ENCODE measurements at regions not wholly inside any gene's neighbourhood (a gene's known extent, or its start where the extent isn't known, plus 50 kb on each side); places are given as distances from the start of the nearest gene placed in this dataset.
"Not testable (repeated sequence)": the region's sequence is repeated elsewhere in the genome, so short reads cannot be mapped to it uniquely, and the experiment has no call there.

GRCh38 chr6:158894193-158894592 lies 75.0 kb upstream of the EZR start:
- H3K36me3 ChIP-seq = no peaks in the 10 kb centered on the region
- no peaks in the 10 kb centered on the region for H3K27me3 ChIP-seq
- H3K4me3 ChIP-seq = no peak overlapping the region
- H3K27ac ChIP-seq = no peak overlapping the region
- DNase-seq (ENCODE audit: low spot score) = no peak
- H3K9me3 ChIP-seq = no peaks in the 10 kb centered on the region
- H3K4me1 ChIP-seq = no peaks in the 10 kb centered on the region
- no peak for TF ChIP-seq CTCF (IDR thresholded peaks at IDR 0.05)

- Histone ChIP-seq H3K4me1 (no peaks in the 10 kb centered on the region), H3K4me3 (no peak overlapping the region), H3K27me3 (no peaks in the 10 kb centered on the region), H3K27ac (no peak overlapping the region), H3K9me3 (no peaks in the 10 kb centered on the region), H3K36me3 (no peaks in the 10 kb centered on the region)
- no peak for DNase-seq (ENCODE audit: low spot score)
- TF ChIP-seq CTCF (IDR thresholded peaks at IDR 0.05) = no peak
These were observed 73.1 kb upstream of the EZR start for GRCh38 chr6:158892266-158892665.

- H3K27ac ChIP-seq; H3K9me3 ChIP-seq; H3K4me3 ChIP-seq; H3K27me3 ChIP-seq; H3K36me3 ChIP-seq; H3K4me1 ChIP-seq; DNase-seq (ENCODE audit: low spot score): not testable (repeated sequence)
These were observed 72.4 kb upstream of the EZR start for GRCh38 chr6:158891560-158891959.

GRCh38 chr6:158888171-158888570 lies 69.0 kb upstream of the EZR start:
- H3K9me3 ChIP-seq; H3K36me3 ChIP-seq; H3K4me1 ChIP-seq; H3K4me3 ChIP-seq; DNase-seq (ENCODE audit: low spot score); H3K27me3 ChIP-seq; H3K27ac ChIP-seq: not testable (repeated sequence)

- not testable (repeated sequence) for DNase-seq (ENCODE audit: low spot score); H3K4me3 ChIP-seq; H3K27ac ChIP-seq; H3K36me3 ChIP-seq; H3K27me3 ChIP-seq; H3K4me1 ChIP-seq; H3K9me3 ChIP-seq
These were observed 67.3 kb upstream of the EZR start for GRCh38 chr6:158886346-158886977.

GRCh38 chr6:158881884-158882283 lies 62.7 kb upstream of the EZR start:
- not testable (repeated sequence) for H3K36me3 ChIP-seq; H3K27me3 ChIP-seq; H3K9me3 ChIP-seq; H3K27ac ChIP-seq; H3K4me3 ChIP-seq; H3K4me1 ChIP-seq; DNase-seq (ENCODE audit: low spot score)

- not testable (repeated sequence) for DNase-seq (ENCODE audit: low spot score); H3K4me3 ChIP-seq; H3K36me3 ChIP-seq; H3K27ac ChIP-seq; H3K4me1 ChIP-seq; H3K9me3 ChIP-seq; H3K27me3 ChIP-seq
These were observed 62.1 kb upstream of the EZR start for GRCh38 chr6:158881276-158881675.

- Histone ChIP-seq H3K4me3 (no peak overlapping the region), H3K27me3 (no peaks in the 10 kb centered on the region), H3K36me3 (no peaks in the 10 kb centered on the region), H3K9me3 (peaks cover 0 to 9% of the 10 kb centered on the region in 2 donors), H3K4me1 (no peaks in the 10 kb centered on the region), H3K27ac (no peak overlapping the region)
- TF ChIP-seq CTCF (IDR thresholded peaks at IDR 0.05) = no peak
- no peak for DNase-seq (ENCODE audit: low spot score)
These were observed 60.0 kb upstream of the EZR start for GRCh38 chr6:158879180-158879579.

All from right atrium auricular region (tissue), 2 donors.